A549 (cell line): ENCODE measurements at regions not wholly inside any gene's neighbourhood (a gene's known extent, or its start where the extent isn't known, plus 50 kb on each side); places are given as distances from the start of the nearest gene placed in this dataset.
A peak's percentile ranks its signal among the peaks of the same experiment; 100 is the strongest.

Source experiments
- ATAC-seq, 2 experiments: fragments of 200-7000 bp in 1 of 2; fragments of >200 bp in 1 of 2; cut with Nextera tagmentation in 1 of 2; cut with Tn5 transposase in 1 of 2; 3 replicates each; pipeline versions ENCODE4 v1.8.0 to v1.9.1; 2018 to 2020; ENCODE audit warnings: mild to moderate bottlenecking in 1 of 2, moderate library complexity in 1 of 2
- CTCF ChIA-PET: fragments of 300-600 bp; sonication (Branson Sonifier 250); formaldehyde crosslinking; extraction: SDS; loops from one replicate; lab custom pipeline; 2021; ENCODE audit warnings: antibody characterized with exemption, inconsistent platforms; lab: Yijun Ruan, JAX
- POLR2A ChIA-PET: fragments of 350-600 bp; formaldehyde crosslinking; extraction: SDS; loops from one replicate; lab custom pipeline; 2021; ENCODE audit warnings: antibody characterized with exemption, inconsistent platforms; lab: Yijun Ruan, JAX
- DNase-seq, 2 experiments: peaks; one replicate each; pipeline versions ENCODE4 v3.0.0 to v3.0.0-alpha.2; 2011 to 2016; ENCODE audit warnings: low read depth in 1 of 2, low spot score in 1 of 2
- FAIRE-seq: peaks from 2 replicates; lab custom pipeline; 2011; peaks lifted over from hg19 to GRCh38; lab: Jason Lieb, UNC
- H3K27ac ChIP-seq, 2 experiments: fragments of >200 bp; sonication (Bioruptor Twin); formaldehyde crosslinking; 3 replicates each; pipeline ENCODE4 v1.5.1; 2016 to 2017
- H3K4me1 ChIP-seq: fragments of >200 bp; sonication (Bioruptor Twin); formaldehyde crosslinking; 3 replicates; pipeline ENCODE4 v1.6.1; 2016
- H3K4me2 ChIP-seq: fragments of >200 bp; sonication (Bioruptor Twin); formaldehyde crosslinking; 3 replicates; pipeline ENCODE4 v1.6.1; 2016
- H3K4me3 ChIP-seq: fragments of >200 bp; sonication (Bioruptor Twin); formaldehyde crosslinking; 3 replicates; pipeline ENCODE4 v1.5.1; 2016
- H3K9me3 ChIP-seq: fragments of >200 bp; sonication (Bioruptor Twin); formaldehyde crosslinking; 3 replicates; pipeline ENCODE4 v1.6.1; 2016
- BHLHE40 ChIP-seq: IDR thresholded peaks from 2 replicates; pipeline ENCODE4 v1.6.1; 2012; ENCODE audit warnings: low read depth, low read length, inconsistent platforms
- CEBPB ChIP-seq, 2 experiments: fragments of >200 bp in 1 of 2; sonication (Bioruptor Twin) in 1 of 2; formaldehyde crosslinking in 1 of 2; IDR thresholded peaks; 2 replicates each; pipeline ENCODE4 v1.6.1; 2012 to 2016
- HDAC2 ChIP-seq: fragments of 200-600 bp; sonication (generic); IDR thresholded peaks from 2 replicates; pipeline ENCODE4 v1.6.1; 2016
- HES2 ChIP-seq: fragments of >200 bp; sonication (Bioruptor Twin); formaldehyde crosslinking; IDR thresholded peaks from 2 replicates; pipeline ENCODE4 v1.6.1; 2016
- HOXA7 ChIP-seq: fragments of 250-450 bp; sonication (Bioruptor Pico); IDR thresholded peaks from 2 replicates; pipeline ENCODE4 v1.5.0; 2020; ENCODE audit warnings: mild to moderate bottlenecking, moderate library complexity
- HOXB13 ChIP-seq: fragments of 250-450 bp; sonication (Bioruptor Pico); IDR thresholded peaks from 2 replicates; pipeline ENCODE4 v1.5.0; 2020; ENCODE audit warnings: low read depth, mild to moderate bottlenecking, moderate library complexity
- JUNB ChIP-seq: fragments of >200 bp; sonication (Bioruptor Twin); formaldehyde crosslinking; IDR thresholded peaks from 2 replicates; pipeline ENCODE4 v1.6.1; 2016
- MYC ChIP-seq: IDR thresholded peaks from 2 replicates; pipeline ENCODE4 v1.6.1; 2012; ENCODE audit warnings: mild to moderate bottlenecking, inconsistent platforms, low read length, improper control_type of control experiment, borderline replicate concordance
- NPAS2 ChIP-seq: fragments of 250-450 bp; sonication (Bioruptor Pico); IDR thresholded peaks from 2 replicates; pipeline ENCODE4 v1.8.0; 2022; ENCODE audit warnings: mild to moderate bottlenecking, moderate library complexity, borderline replicate concordance
- PHF8 ChIP-seq: fragments of 200-600 bp; sonication (generic); IDR thresholded peaks from 2 replicates; pipeline ENCODE4 v1.6.1; 2016; ENCODE audit warnings: low read depth, mild to moderate bottlenecking, antibody characterized with exemption, moderate library complexity, borderline replicate concordance
- POLR2A ChIP-seq: IDR thresholded peaks from 2 replicates; pipeline ENCODE4 v1.6.1; 2012; ENCODE audit warnings: mild to moderate bottlenecking, low read length
- RAD21 ChIP-seq, 2 experiments: fragments of >200 bp in 1 of 2; sonication (Bioruptor Twin) in 1 of 2; formaldehyde crosslinking in 1 of 2; IDR thresholded peaks in 1 of 2; conservative IDR thresholded peaks in 1 of 2; 2 replicates in 1 of 2; 3 replicates in 1 of 2; pipeline ENCODE4 v1.6.1; 2012 to 2018; ENCODE audit warnings: inconsistent platforms in 1 of 2
- RFX5 ChIP-seq: fragments of 450-650 bp; IDR thresholded peaks from 2 replicates; pipeline ENCODE4 v1.7.1; 2014; ENCODE audit warnings: antibody characterized with exemption, mild to moderate bottlenecking, moderate library complexity
- SMC3 ChIP-seq: fragments of >200 bp; sonication (Bioruptor Twin); formaldehyde crosslinking; IDR thresholded peaks from 3 replicates; pipeline ENCODE4 v1.6.1; 2018; ENCODE audit warnings: inconsistent platforms
- TP53 ChIP-seq: fragments of 250-450 bp; sonication (Bioruptor Pico); IDR thresholded peaks from 2 replicates; pipeline ENCODE4 v1.5.0; 2021; ENCODE audit warnings: mild to moderate bottlenecking, moderate library complexity
- ZC3H11A ChIP-seq: fragments of 450-650 bp; IDR thresholded peaks from 2 replicates; pipeline ENCODE4 v1.6.1; 2014; ENCODE audit warnings: antibody characterized with exemption, mild to moderate bottlenecking
- ZFP36 ChIP-seq: fragments of 450-650 bp; IDR thresholded peaks from 2 replicates; pipeline ENCODE4 v1.6.1; 2014; ENCODE audit warnings: borderline replicate concordance; ENCODE audit not compliant: partially characterized antibody
- WGBS: methylation state at CpG from one replicate; pipeline ENCODE4 v1.1.6; 2017; ENCODE audit errors: missing lambda C conversion rate; 5-methylcytosine and 5-hydroxymethylcytosine counted together
- TF ChIP-seq, protein P1 (sequence below): IDR thresholded peaks from 2 replicates; pipeline ENCODE4 v1.6.1; 2012; ENCODE audit warnings: low read depth, borderline replicate concordance
- TF ChIP-seq, protein P2 (sequence below): fragments of >200 bp; sonication (Bioruptor Twin); formaldehyde crosslinking; IDR thresholded peaks from 3 replicates; pipeline ENCODE4 v1.6.1; 2016
- TF ChIP-seq, protein P3 (sequence below): fragments of 250-450 bp; sonication (Bioruptor Pico); IDR thresholded peaks from 2 replicates; pipeline ENCODE4 v1.5.0; 2021; ENCODE audit warnings: mild to moderate bottlenecking, moderate library complexity, borderline replicate concordance
- TF ChIP-seq, protein P4 (sequence below): fragments of 450-650 bp; IDR thresholded peaks from 2 replicates; pipeline ENCODE4 v1.6.1; 2014; ENCODE audit warnings: antibody characterized with exemption
- TF ChIP-seq, protein P5 (sequence below): IDR thresholded peaks from 2 replicates; pipeline ENCODE4 v1.6.1; 2012

GRCh38 chr6:141641406-141641805 lies 491.3 kb upstream of the GJE1 start:
- ChIA-PET POLR2A (no interaction called here), CTCF (no interaction called here)
- DNase-seq = no peak
- H3K27ac ChIP-seq = no peak overlapping the region
- no peak for FAIRE-seq
- no peak for ATAC-seq
- TF ChIP-seq HES2 = no peak
- peak in 1 of 2 experiments; percentile 17; a peak in 1 of 5 replicates for TF ChIP-seq RAD21 (conservative IDR thresholded peaks at IDR 0.05 in 1 of 2, IDR thresholded peaks at IDR 0.05 in 1 of 2)
- TF ChIP-seq, protein P1, sequence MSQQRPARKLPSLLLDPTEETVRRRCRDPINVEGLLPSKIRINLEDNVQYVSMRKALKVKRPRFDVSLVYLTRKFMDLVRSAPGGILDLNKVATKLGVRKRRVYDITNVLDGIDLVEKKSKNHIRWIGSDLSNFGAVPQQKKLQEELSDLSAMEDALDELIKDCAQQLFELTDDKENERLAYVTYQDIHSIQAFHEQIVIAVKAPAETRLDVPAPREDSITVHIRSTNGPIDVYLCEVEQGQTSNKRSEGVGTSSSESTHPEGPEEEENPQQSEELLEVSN = no peak
- TF ChIP-seq, protein P2, sequence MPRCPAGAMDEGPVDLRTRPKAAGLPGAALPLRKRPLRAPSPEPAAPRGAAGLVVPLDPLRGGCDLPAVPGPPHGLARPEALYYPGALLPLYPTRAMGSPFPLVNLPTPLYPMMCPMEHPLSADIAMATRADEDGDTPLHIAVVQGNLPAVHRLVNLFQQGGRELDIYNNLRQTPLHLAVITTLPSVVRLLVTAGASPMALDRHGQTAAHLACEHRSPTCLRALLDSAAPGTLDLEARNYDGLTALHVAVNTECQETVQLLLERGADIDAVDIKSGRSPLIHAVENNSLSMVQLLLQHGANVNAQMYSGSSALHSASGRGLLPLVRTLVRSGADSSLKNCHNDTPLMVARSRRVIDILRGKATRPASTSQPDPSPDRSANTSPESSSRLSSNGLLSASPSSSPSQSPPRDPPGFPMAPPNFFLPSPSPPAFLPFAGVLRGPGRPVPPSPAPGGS = no peak
- H3K9me3 ChIP-seq = no peaks in the 10 kb centered on the region
- 0% methylated on average over 1 of the region's 1 CpG for WGBS
- no peak overlapping the region for H3K4me2 ChIP-seq
- no peak overlapping the region for H3K4me3 ChIP-seq
- H3K4me1 ChIP-seq = no peaks in the 10 kb centered on the region

DNA sequence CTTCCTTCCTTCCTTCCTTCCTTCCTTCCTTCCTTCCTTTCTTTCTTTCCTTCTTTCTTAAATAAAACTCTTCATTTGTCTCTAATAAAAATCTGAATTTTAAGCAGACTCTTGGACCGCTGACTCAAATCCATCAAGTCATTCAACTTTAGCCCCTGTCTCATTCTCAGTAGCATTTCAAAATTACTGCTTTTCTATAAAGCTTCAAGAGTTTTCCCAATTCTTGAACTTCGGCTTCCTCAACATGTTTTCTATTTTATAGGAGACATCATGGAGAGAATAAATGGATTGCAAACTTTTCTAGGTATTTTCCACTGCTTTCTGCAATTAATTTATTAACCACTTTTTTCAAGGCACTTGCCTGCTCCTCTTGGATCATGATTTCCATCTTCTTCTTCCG lies 497.1 kb upstream of the GJE1 start:
- WGBS = 65% methylated on average over 3 of the region's 3 CpGs
- no peaks in the 10 kb centered on the region for H3K9me3 ChIP-seq

DNA sequence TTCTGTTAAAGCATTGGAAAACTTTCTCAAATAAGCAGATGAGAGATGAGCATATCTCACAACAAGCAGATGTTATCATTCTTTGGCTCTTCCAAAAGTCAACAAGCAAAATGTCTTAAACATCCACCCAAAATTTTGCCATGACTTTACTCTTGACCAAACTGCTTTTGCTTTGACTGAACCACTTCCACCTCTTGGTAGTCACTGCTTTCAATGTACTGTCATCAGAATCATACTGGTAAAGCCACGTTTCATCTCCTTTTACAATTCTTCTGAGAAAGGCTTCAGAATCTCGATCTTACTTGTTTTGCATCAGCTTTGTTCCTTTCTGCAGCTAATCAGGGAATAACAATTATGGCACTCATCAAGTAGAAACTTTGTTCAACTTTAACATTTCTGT lies 498.5 kb upstream of the GJE1 start:
- POLR2A ChIA-PET = no interaction called here
- ATAC-seq (no peak), DNase-seq (no peak)
- no peak overlapping the region for H3K27ac ChIP-seq
- H3K4me3 ChIP-seq = no peak overlapping the region
- H3K9me3 ChIP-seq = no peaks in the 10 kb centered on the region
- no peaks in the 10 kb centered on the region for H3K4me1 ChIP-seq
- no peak overlapping the region for H3K4me2 ChIP-seq
- TF ChIP-seq POLR2A (no peak), ZFP36 (no peak), SMC3 (no peak), HOXB13 (CRISPR knock-in tag) (no peak), MYC (no peak), HOXA7 (CRISPR knock-in tag) (no peak), ZC3H11A (no peak), NPAS2 (no peak), TP53 (CRISPR knock-in tag) (no peak), HDAC2 (no peak), JUNB (no peak), CEBPB (IDR thresholded peaks at IDR 0.05) (no peak)
- TF ChIP-seq, protein P3, sequence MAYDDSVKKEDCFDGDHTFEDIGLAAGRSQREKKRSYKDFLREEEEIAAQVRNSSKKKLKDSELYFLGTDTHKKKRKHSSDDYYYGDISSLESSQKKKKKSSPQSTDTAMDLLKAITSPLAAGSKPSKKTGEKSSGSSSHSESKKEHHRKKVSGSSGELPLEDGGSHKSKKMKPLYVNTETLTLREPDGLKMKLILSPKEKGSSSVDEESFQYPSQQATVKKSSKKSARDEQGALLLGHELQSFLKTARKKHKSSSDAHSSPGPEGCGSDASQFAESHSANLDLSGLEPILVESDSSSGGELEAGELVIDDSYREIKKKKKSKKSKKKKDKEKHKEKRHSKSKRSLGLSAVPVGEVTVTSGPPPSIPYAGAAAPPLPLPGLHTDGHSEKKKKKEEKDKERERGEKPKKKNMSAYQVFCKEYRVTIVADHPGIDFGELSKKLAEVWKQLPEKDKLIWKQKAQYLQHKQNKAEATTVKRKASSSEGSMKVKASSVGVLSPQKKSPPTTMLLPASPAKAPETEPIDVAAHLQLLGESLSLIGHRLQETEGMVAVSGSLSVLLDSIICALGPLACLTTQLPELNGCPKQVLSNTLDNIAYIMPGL = no peak
- TF ChIP-seq, protein P4, sequence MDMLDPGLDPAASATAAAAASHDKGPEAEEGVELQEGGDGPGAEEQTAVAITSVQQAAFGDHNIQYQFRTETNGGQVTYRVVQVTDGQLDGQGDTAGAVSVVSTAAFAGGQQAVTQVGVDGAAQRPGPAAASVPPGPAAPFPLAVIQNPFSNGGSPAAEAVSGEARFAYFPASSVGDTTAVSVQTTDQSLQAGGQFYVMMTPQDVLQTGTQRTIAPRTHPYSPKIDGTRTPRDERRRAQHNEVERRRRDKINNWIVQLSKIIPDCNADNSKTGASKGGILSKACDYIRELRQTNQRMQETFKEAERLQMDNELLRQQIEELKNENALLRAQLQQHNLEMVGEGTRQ = no peak
- TF ChIP-seq, protein P1 = no peak
- TF ChIP-seq, all 56 proteins: peak for 0
- FAIRE-seq = no peak
- CTCF ChIA-PET = no interaction called here
- WGBS = 13% methylated on average over 2 of the region's 2 CpGs

More for the DNA sequence above, 497.1 kb upstream of the GJE1 start:
- TF ChIP-seq RFX5 = no peak
- no peak for TF ChIP-seq PHF8
- TF ChIP-seq, protein P5, sequence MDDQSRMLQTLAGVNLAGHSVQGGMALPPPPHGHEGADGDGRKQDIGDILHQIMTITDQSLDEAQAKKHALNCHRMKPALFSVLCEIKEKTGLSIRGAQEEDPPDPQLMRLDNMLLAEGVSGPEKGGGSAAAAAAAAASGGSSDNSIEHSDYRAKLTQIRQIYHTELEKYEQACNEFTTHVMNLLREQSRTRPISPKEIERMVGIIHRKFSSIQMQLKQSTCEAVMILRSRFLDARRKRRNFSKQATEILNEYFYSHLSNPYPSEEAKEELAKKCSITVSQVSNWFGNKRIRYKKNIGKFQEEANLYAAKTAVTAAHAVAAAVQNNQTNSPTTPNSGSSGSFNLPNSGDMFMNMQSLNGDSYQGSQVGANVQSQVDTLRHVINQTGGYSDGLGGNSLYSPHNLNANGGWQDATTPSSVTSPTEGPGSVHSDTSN = no peak
- no peak for TF ChIP-seq BHLHE40
- H3K4me2 ChIP-seq = no peak overlapping the region
- H3K4me3 ChIP-seq = no peak overlapping the region
- DNase-seq (no peak), ATAC-seq (no peak), FAIRE-seq (no peak)
- ChIA-PET CTCF (no interaction called here), POLR2A (no interaction called here)
- no peak overlapping the region for H3K27ac ChIP-seq
- H3K4me1 ChIP-seq = no peaks in the 10 kb centered on the region
